HPDE6-E6E7 (cell line): ENCODE measurements at regions not wholly inside any gene's neighbourhood (a gene's known extent, or its start where the extent isn't known, plus 50 kb on each side); places are given as distances from the start of the nearest gene placed in this dataset.

ENCODE experiments used
- DNase-seq: peaks from one replicate; pipeline ENCODE4 v3.0.0; 2011; ENCODE audit warnings: missing footprints; ENCODE audit errors: extremely low spot score

GRCh38 chr14:101229666-101230065, 326.1 kb upstream of the RTL1 start:
- DNase-seq: no peak

GRCh38 chr14:101230161-101230850, 326.8 kb upstream of the RTL1 start:
- DNase-seq: no peak

DNA sequence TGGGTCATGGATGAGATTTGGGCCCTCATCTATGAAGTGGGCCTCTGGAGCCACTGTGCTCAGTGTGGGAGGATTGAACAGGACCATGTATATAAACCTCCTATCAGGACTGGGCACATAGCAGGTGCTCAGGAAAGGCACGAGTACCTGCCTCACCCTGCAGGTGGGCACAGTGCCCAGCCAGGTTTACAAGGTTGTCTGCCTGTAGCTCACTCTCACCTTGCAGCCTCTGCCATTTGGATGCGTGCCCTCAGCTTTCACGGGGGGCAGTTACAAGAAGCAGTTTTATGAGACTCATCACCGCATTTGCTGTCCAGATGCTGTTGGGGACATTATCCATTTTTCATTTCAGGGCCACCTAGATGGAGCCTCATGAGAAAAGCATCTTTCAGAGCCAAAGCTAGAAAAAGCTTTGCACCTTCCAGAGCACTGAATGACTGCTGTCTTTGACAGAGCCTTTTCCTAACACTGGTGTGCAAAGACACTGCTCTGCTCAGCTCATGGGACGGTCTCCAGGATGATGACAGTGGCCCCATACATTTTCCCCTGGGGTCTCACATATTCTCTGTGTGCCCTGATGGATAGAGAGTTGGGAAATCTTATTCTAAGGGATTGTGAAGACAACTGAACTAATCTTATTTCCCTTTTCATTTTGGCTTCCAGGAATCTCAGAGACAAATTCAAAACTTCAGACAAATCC, 327.5 kb upstream of the RTL1 start:
- no peak for DNase-seq

DNA sequence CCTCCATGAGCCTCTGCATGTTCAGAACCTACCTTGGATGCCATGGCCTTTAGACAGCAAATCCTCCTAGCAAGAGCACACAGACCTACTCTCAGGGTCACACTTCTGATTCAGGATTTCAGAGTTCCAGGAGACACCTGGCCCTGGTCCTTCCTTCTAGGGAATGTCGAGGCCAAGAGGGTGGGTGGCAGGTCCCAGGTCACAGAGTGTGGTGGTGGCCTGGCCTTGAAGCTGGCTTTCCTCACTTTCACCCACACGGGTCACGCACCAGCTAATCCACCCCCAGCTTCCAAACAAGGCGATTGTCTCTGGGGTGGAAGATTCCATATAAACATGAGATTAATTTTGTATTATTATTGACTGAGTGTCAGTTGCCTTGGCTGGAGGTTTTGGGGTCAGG, 328.3 kb upstream of the RTL1 start:
- no peak for DNase-seq

GRCh38 chr14:101232340-101233020, 328.8 kb upstream of the DIO3 start:
- no peak for DNase-seq

DNA sequence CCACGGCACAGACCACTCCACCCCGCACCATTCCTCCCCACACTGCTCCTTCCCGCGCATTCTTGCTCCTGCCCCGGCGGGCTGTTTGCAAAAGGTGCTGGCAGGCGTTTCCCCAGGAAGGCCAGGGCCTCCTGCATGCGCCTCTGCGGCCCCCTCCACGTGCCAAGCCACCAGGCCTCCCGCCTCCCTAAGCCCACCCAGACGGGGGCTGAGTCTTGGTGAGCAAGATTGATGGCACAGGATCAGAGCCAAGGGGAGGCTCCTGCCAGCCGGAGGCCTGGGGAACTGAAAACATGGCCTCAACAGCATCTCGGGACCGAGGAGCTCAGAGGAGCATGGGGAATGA, 328.3 kb upstream of the DIO3 start:
- no peak for DNase-seq

- no peak for DNase-seq
These were observed 327.9 kb upstream of the DIO3 start for GRCh38 chr14:101233391-101233790.

- no peak for DNase-seq
These were observed 327.5 kb upstream of the DIO3 start for GRCh38 chr14:101233808-101234207.

DNA sequence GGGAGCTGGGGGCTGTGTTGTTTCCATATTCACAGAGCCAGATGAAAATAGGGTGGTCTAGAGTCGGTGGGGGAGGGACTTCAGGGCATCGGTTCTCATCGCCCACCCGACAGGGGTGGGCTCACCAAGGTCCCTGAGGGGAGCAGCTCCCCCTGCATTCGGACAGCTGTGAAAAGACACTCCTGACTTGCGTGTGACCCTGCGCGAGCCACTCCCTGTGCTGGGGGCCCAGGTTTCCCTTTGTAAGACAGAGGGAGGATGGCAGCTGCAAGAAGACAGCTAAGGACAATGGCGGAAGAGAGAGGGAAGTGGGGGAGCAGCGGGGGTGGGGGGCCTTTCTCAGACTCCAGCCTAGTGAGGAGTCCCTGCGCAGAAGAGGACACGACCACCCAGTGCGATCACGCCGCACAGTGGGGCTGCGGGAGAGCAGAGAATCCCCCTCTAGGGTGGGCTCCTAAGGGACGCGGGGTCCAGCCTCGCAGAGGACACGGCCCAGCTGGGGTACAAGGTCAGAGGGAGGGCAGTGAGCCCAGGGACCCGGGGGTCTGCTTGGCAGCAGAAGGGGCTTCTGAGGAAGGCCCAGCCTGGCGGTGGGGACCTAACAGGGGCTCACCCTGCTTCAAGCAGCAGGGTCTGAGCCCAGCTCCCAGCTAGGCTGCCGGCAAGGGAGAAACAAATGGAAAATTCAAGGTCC, 326.9 kb upstream of the DIO3 start:
- DNase-seq: no peak

DNA sequence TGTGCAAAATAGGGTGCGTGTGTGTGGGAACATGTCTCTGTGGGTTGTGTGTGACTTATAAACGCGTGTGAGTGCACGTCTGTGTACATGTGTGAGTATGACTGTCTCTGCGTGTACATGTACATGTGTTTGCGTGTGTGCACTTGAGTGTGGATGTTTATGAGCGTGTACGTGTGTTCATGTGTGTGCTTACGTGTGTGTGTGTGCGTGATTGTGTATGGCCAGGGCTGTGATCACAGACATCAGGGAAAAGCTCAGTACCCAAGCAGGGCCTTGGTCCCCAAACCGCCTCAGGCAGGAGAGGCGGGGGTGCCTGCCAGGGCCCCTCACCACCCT, 326.3 kb upstream of the DIO3 start:
- no peak for DNase-seq

DNA sequence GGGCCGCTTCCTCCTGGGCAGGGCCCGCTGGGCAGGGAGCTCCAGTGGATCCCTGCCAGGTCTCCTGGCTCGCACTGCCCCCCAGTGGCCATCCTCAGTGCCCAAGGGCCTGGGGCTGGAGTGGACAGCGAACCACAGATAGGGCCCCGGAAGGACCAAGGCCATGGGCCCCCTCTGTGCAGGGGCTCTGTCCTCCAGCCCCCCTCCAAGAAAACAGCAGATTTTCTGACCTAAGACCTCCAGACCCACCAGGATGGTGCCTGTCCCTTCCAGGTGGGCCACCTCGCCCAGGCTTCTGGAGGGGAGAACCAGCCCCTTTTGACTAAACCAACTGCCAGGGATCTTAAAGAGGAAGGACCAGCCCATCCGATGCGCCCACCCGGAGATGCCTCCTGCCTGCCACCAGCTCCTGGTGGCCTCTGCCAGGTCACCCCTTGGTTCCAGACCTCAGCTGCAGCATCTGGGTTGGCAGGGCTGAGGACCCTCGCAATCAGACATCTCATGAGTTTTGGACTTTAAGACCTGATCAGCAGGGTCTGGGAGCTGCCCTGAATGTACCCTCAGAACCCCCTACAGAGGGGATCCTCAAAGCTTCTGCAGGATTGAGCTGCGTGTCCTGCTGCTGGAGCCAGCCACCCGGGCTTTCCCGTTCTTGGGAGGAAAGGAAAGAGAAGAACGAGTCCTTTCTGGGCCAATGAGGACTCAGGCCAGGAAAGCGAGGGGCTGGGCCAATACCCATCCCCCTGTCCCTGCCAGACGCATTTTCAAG, 325.8 kb upstream of the DIO3 start:
- DNase-seq: peak; percentile 16

GRCh38 chr14:101236496-101237251, 324.6 kb upstream of the DIO3 start:
- DNase-seq: no peak

- DNase-seq: no peak
These were observed 324.1 kb upstream of the DIO3 start for GRCh38 chr14:101237252-101237616.

GRCh38 chr14:101239065-101239464, 322.2 kb upstream of the DIO3 start:
- no peak for DNase-seq

GRCh38 chr14:101241147-101241546, 320.1 kb upstream of the DIO3 start:
- DNase-seq: no peak

DNA sequence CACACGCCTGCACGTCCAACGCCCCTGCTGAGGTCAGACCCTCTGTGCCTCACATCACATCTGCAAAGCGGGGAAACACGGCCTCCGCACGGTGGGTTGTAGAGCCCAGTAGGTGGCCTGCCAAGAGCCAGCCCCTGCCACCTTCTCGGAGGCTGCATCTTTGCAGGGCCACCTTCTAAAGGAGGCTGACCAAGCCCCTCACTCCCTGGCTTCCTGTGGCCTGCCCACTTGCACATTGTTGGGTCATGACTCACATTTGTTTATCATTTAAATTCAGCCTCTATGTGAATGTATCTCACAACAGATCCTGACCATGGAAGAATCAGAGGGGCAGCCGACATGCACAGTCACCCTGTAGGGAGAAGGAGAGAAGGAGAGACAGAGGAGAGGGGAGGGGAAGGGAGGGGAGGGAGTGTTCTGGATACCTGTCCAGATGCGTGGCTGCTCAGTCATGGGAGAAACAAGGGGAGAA, 319.5 kb upstream of the DIO3 start:
- DNase-seq: no peak

DNA sequence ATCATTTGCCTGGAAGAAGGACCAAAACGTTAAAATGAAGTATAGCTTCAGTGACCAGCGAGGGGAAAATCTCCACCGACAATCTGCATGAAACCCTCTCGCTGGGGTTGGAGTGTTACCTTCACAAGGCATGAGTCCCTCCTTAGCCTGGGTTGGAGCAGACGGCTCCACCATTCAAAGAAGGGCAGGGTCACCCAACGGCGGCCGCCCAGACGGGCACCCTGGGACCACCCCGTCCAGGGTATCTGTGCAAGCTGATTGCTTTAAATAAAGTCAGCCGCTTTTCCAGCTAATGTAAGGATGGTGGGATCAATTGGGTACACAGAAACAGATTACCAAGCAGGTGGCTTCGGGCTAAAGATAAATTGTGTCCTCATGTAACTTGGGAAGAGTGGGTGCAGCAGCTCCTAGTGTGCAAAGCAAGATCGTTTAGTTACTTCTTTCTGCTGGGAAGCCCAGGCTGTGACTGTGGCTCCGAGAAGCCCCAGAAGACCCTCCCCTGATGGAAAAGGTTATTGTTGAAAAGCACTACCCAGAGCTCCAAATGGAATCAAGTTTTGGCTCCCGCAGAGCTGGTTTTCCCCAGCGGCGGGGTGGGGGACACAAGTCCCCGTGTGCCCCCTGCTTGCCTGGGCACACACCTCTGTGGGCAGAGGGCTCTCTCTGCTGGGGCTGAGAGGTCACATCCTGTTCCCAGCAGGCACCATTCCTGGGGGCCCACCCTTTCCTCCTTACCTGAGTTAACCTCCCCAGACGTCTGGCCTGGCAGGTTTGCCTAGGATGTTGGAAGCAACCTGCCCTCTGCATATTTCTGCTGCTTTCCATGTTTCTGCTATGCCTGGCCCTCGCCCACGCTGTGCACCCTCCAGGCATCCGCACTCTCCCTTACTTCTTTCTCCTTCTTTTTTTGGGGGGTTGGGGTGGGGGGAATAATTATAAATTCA, 318.6 kb upstream of the DIO3 start:
- no peak for DNase-seq

DNA sequence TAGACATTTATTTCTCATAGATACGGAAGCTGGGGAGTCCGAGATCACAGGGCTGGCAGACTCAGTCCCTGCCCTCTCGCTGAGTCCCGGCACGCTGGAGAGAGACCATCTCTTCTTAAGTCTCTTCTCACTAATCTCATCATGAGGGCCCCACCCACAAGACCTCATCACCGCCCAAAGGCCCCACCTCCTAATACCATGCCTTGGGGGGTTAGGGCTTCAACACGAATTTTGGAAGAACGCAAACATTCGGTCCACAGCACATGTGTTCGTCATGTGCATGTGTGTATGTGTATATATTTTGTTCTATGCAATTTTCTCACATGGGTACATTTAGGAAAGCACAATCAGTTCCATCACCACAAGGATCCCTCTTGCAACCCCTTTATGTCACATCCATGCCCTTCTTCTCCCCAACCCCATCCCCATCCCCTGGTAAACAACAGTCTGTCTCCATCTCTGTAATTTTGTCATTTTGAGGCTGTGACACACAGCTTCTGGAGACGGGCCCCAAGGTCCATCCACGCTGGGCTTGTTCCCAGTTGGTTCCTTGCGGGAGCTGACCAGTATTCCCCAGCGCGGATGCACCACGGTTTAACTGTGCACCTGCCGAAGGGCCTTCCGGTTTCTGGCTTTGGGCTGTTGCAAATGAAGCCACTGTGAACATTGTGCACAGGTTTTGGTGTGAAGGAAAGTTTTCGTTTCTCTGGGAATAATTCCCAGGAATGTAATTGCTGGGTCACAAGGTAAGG, 317.5 kb upstream of the DIO3 start:
- no peak for DNase-seq
